ENCODE measurements at regions not wholly inside any gene's neighbourhood (a gene's known extent, or its start where the extent isn't known, plus 50 kb on each side); places are given as distances from the start of the nearest gene placed in this dataset.

DNA sequence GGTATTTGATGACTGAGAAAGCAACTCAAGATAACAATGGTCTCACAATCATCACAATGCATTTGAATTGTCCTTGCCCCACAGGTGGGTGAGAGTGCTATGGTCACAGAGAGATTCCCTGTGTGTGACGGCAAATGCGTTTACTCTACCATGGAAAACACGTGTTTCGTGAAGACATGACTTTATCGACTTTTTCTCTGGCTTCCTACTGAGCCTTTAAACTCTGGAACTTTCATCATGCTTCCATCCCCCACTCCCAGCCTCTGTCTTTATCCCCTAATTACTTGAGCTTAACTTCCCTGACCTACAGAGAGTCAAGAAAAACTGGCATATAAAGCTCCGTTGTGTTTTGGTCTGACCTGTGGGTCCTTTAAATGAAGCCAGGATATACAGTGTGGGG, 414.1 kb upstream of the CLINT1 start:
- no peak for DNase-seq (ENCODE audit: low read depth in 1 of 2, low spot score in 2 of 2)
- Histone ChIP-seq H3K4me3 (no peak overlapping the region), H3K4me1 (replicated peaks) (no peaks in the 10 kb centered on the region)

DNA sequence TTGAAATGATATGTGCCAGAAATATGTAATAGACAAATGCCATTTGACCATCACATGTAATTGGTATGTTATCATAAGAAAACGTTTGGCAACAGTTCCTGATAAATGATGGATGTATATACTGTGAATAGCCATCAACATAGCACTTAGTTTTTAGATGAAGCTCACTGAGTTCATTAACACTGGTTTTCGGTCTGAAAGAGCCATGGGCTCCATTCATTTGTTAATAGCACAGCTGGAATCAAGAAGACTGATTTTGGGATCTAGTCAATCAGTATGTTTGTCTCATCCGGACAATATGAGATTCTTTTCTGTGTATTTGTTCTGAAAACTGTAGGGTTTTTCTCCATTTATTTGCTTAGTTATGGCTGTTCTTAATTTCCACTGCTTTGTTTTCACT, 413.5 kb upstream of the CLINT1 start:
- Histone ChIP-seq H3K9me3 (replicated peaks) (no peaks in the 10 kb centered on the region), H3K27me3 (replicated peaks) (no peaks in the 10 kb centered on the region), H3K4me3 (no peak overlapping the region), H3K27ac (no peak overlapping the region), H3K4me1 (replicated peaks) (no peaks in the 10 kb centered on the region), H3K36me3 (no peaks in the 10 kb centered on the region)
- no peak for DNase-seq (ENCODE audit: low read depth in 1 of 2, low spot score in 2 of 2)

More for the DNA sequence above, 414.1 kb upstream of the CLINT1 start:
- Histone ChIP-seq H3K27ac (no peak overlapping the region), H3K9me3 (replicated peaks) (no peaks in the 10 kb centered on the region), H3K36me3 (no peaks in the 10 kb centered on the region), H3K27me3 (replicated peaks) (no peaks in the 10 kb centered on the region)

DNA sequence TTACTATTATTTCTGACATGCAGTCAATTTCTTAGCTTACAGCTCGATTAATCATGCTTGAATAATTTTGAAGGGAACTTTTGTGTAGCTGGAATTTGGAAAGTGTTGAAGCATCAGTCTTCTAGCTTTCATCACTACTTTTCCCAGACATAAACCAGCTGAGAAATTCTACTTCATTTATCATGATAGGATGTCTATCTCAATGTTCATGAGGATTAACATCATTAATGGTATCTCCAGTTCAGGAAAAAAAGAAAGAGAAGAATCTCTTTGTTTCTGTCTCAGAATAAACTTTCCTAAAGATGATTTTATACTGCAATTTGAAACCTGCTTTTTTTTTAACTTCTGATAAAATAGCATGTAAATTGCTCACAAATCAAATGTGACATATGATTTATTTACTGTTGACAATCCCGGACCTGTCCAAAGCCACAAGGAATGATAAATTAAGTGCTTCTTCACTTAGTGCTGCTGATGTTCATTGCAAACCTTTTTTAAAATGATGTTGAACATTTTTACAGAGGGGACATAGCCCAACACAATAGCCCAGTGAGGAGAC, 412.1 kb upstream of the CLINT1 start:
- H3K9me3 ChIP-seq (replicated peaks), result no peaks in the 10 kb centered on the region
- no peaks in the 10 kb centered on the region for H3K27me3 ChIP-seq (replicated peaks)
- no peaks in the 10 kb centered on the region for H3K4me1 ChIP-seq (replicated peaks)
- DNase-seq (ENCODE audit: low read depth in 1 of 2, low spot score in 2 of 2), result no peak
- no peaks in the 10 kb centered on the region for H3K36me3 ChIP-seq
- no peak overlapping the region for H3K4me3 ChIP-seq
- no peak overlapping the region for H3K27ac ChIP-seq

- H3K27me3 ChIP-seq (replicated peaks), result no peaks in the 10 kb centered on the region
- no peak overlapping the region for H3K27ac ChIP-seq
- no peaks in the 10 kb centered on the region for H3K9me3 ChIP-seq (replicated peaks)
- no peak overlapping the region for H3K4me3 ChIP-seq
- H3K4me1 ChIP-seq (replicated peaks), result no peaks in the 10 kb centered on the region
- no peaks in the 10 kb centered on the region for H3K36me3 ChIP-seq
- DNase-seq (ENCODE audit: low read depth in 1 of 2, low spot score in 2 of 2), result no peak
Measured at GRCh38 chr5:158268286-158268685, 409.3 kb upstream of the CLINT1 start.

GRCh38 chr5:158267228-158267627, 408.3 kb upstream of the CLINT1 start:
- H3K27ac ChIP-seq, result no peak overlapping the region
- no peak for DNase-seq (ENCODE audit: low read depth in 1 of 2, low spot score in 2 of 2)
- H3K36me3 ChIP-seq, result no peaks in the 10 kb centered on the region
- no peaks in the 10 kb centered on the region for H3K4me1 ChIP-seq (replicated peaks)
- no peaks in the 10 kb centered on the region for H3K9me3 ChIP-seq (replicated peaks)
- H3K27me3 ChIP-seq (replicated peaks), result no peaks in the 10 kb centered on the region
- no peak overlapping the region for H3K4me3 ChIP-seq

- H3K9me3 ChIP-seq (replicated peaks), result no peaks in the 10 kb centered on the region
- DNase-seq (ENCODE audit: low read depth in 1 of 2, low spot score in 2 of 2), result no peak
- H3K4me3 ChIP-seq, result no peak overlapping the region
- no peaks in the 10 kb centered on the region for H3K36me3 ChIP-seq
- no peaks in the 10 kb centered on the region for H3K27me3 ChIP-seq (replicated peaks)
- H3K27ac ChIP-seq, result no peak overlapping the region
- H3K4me1 ChIP-seq (replicated peaks), result no peaks in the 10 kb centered on the region
Measured at GRCh38 chr5:158265931-158266700, 407.2 kb upstream of the CLINT1 start.

DNA sequence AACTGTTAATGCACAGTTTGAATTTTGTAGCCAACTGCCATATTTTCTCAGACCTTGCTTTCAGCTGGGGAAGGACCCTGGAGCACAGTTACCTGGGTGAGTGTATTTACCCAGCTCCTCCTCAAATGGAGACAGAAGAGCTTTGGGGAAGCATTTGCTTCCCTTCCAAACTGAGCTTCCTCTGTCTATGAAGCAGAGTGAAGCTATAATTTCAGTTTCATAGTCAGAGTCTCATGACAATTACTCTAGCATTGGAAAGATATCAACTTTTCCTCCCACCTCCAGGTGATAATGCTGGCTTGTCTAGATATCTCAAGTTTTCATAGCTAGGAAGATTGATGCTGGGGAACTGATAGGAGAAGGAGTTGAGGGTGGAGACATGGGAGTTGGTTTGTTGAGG, 406.4 kb upstream of the CLINT1 start:
- Histone ChIP-seq H3K27me3 (replicated peaks) (no peaks in the 10 kb centered on the region), H3K36me3 (no peaks in the 10 kb centered on the region), H3K27ac (no peak overlapping the region), H3K4me3 (no peak overlapping the region), H3K9me3 (replicated peaks) (no peaks in the 10 kb centered on the region), H3K4me1 (replicated peaks) (no peaks in the 10 kb centered on the region)
- DNase-seq (ENCODE audit: low read depth in 1 of 2, low spot score in 2 of 2), result no peak

- H3K27me3 ChIP-seq (replicated peaks), result no peaks in the 10 kb centered on the region
- H3K36me3 ChIP-seq, result no peaks in the 10 kb centered on the region
- no peak overlapping the region for H3K4me3 ChIP-seq
- H3K27ac ChIP-seq, result no peak overlapping the region
- no peaks in the 10 kb centered on the region for H3K4me1 ChIP-seq (replicated peaks)
- DNase-seq (ENCODE audit: low read depth in 1 of 2, low spot score in 2 of 2), result no peak
- H3K9me3 ChIP-seq (replicated peaks), result no peaks in the 10 kb centered on the region
Measured at GRCh38 chr5:158264264-158264663, 405.3 kb upstream of the CLINT1 start.

GRCh38 chr5:158261674-158262367, 402.9 kb upstream of the CLINT1 start:
- Histone ChIP-seq H3K27me3 (replicated peaks) (no peaks in the 10 kb centered on the region), H3K4me1 (replicated peaks) (no peaks in the 10 kb centered on the region), H3K36me3 (no peaks in the 10 kb centered on the region), H3K27ac (no peak overlapping the region), H3K4me3 (no peak overlapping the region), H3K9me3 (replicated peaks) (no peaks in the 10 kb centered on the region)
- DNase-seq (ENCODE audit: low read depth in 1 of 2, low spot score in 2 of 2), result no peak

DNA sequence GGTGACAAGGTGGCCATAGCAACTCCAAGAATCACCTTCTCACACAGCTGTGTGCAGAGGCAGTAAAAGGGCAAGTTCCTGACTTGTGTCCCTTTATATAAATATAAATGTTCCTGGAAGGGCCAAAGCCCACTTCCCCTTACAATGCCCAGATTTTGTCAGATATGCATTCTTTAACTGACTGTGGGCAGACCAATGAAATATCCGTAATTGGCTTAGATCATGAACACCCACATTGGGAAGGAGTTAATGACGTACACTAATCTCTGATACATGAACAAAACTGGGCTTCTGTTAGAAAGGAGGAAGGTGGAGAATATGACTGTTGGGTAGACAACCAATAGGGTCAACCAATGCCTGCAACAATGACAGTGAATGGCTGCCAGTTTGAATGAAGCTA, 397.2 kb upstream of the CLINT1 start:
- no peaks in the 10 kb centered on the region for H3K27me3 ChIP-seq (replicated peaks)
- DNase-seq (ENCODE audit: low read depth in 1 of 2, low spot score in 2 of 2), result no peak
- no peak overlapping the region for H3K27ac ChIP-seq
- no peaks in the 10 kb centered on the region for H3K36me3 ChIP-seq
- H3K9me3 ChIP-seq (replicated peaks), result no peaks in the 10 kb centered on the region
- H3K4me3 ChIP-seq, result no peak overlapping the region
- H3K4me1 ChIP-seq (replicated peaks), result no peaks in the 10 kb centered on the region

DNA sequence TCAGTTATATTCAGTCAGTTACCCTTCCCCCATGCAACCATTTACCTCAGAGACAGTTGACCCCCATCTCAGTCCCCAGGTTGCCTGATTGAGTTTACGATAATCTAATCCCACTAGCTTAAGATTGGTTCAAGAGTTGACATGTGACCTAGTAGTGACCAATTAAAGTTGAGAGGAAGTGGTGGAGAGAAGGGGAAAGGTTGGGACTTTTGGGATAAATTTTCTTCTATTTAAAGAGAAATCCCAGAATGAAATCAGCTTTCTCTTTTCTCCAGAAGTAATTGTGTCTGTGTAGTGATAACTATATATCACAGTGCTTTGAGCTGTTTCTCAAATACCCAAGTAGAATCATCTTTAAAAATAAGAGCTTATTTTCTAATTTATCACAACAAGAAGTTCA, 396.7 kb upstream of the CLINT1 start:
- Histone ChIP-seq H3K27me3 (replicated peaks) (no peaks in the 10 kb centered on the region), H3K27ac (no peak overlapping the region), H3K4me3 (no peak overlapping the region), H3K36me3 (no peaks in the 10 kb centered on the region), H3K9me3 (replicated peaks) (no peaks in the 10 kb centered on the region), H3K4me1 (replicated peaks) (no peaks in the 10 kb centered on the region)
- no peak for DNase-seq (ENCODE audit: low read depth in 1 of 2, low spot score in 2 of 2)

DNA sequence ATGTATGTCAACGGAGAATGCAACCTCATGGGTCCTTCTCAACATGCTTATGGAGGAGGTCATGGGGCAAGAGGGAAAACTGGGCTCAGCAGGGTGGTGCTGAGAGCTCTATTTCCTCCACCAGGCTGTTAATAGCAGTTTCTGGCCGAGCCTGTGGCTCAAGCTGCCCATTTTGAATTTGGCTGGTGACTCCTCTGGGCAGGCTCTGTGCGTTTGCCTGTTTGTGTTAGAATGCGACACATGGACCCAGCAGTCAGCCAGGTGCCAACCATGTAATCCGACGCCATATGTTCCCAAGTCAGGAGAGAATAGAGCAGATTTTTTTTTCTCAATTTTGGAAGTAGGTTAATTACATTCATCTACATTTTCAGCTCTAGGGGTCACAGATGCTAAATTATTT, 387.7 kb upstream of the CLINT1 start:
- Histone ChIP-seq H3K9me3 (replicated peaks) (no peaks in the 10 kb centered on the region), H3K27ac (no peak overlapping the region), H3K27me3 (replicated peaks) (no peaks in the 10 kb centered on the region), H3K4me3 (no peak overlapping the region), H3K36me3 (no peaks in the 10 kb centered on the region), H3K4me1 (replicated peaks) (no peaks in the 10 kb centered on the region)
- no peak for DNase-seq (ENCODE audit: low read depth in 1 of 2, low spot score in 2 of 2)

DNA sequence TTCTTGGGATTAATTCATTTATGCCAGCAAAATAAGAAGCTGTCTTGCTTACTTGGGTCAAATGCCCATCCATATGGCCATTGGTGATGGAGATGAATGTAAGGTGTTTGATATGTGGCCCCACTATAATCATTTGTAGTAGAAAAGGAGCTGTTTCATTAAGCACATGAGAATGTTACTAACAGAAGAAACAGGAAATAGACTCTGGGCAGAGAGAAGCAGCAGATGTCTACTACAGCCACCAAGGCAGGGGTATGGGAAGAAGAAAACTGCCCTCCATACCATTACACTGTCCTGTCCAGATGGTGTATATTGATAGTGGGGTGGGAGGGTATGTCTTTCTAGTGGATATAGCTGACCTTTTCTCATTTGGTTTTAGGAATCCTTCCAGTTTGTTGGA, 386.6 kb upstream of the CLINT1 start:
- Histone ChIP-seq H3K27ac (no peak overlapping the region), H3K4me1 (replicated peaks) (no peaks in the 10 kb centered on the region), H3K36me3 (no peaks in the 10 kb centered on the region), H3K9me3 (replicated peaks) (no peaks in the 10 kb centered on the region), H3K27me3 (replicated peaks) (peaks cover 4% of the 10 kb centered on the region; the same call in 1 of the 2 replicates), H3K4me3 (no peak overlapping the region)
- no peak for DNase-seq (ENCODE audit: low read depth in 1 of 2, low spot score in 2 of 2)

DNA sequence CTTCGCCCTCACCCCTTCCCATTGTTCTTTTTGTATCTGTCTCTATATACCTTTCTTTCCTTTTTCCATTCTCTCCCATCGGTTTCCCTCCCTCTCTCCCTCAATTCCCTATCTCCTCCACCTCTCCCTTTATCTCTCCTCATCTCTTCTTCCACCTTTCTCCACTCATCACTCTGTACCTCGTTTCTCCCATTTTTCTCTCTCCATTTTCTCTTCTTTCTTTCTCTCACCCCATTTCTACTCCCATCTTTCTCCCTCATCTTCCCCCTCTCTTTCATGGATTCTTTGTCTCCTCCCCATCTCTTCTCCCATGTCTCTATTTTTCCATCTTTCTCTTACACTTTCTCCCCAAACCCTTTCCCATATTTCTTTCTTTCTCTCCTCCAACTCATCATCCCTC, 385.9 kb upstream of the CLINT1 start:
- Histone ChIP-seq H3K9me3 (replicated peaks) (0 out of 2 replicates have a peak, but pooled peaks cover 2% of the 10 kb centered on the region), H3K4me1 (replicated peaks) (no peaks in the 10 kb centered on the region), H3K27ac (no peak overlapping the region), H3K4me3 (no peak overlapping the region), H3K27me3 (replicated peaks) (peaks cover 4% of the 10 kb centered on the region; the same call in 1 of the 2 replicates), H3K36me3 (no peaks in the 10 kb centered on the region)
- no peak for DNase-seq (ENCODE audit: low read depth in 1 of 2, low spot score in 2 of 2)

Data from SJSA1 (cell line).